ENCODE measurements at regions not wholly inside any gene's neighbourhood (a gene's known extent, or its start where the extent isn't known, plus 50 kb on each side); places are given as distances from the start of the nearest gene placed in this dataset.

DNA sequence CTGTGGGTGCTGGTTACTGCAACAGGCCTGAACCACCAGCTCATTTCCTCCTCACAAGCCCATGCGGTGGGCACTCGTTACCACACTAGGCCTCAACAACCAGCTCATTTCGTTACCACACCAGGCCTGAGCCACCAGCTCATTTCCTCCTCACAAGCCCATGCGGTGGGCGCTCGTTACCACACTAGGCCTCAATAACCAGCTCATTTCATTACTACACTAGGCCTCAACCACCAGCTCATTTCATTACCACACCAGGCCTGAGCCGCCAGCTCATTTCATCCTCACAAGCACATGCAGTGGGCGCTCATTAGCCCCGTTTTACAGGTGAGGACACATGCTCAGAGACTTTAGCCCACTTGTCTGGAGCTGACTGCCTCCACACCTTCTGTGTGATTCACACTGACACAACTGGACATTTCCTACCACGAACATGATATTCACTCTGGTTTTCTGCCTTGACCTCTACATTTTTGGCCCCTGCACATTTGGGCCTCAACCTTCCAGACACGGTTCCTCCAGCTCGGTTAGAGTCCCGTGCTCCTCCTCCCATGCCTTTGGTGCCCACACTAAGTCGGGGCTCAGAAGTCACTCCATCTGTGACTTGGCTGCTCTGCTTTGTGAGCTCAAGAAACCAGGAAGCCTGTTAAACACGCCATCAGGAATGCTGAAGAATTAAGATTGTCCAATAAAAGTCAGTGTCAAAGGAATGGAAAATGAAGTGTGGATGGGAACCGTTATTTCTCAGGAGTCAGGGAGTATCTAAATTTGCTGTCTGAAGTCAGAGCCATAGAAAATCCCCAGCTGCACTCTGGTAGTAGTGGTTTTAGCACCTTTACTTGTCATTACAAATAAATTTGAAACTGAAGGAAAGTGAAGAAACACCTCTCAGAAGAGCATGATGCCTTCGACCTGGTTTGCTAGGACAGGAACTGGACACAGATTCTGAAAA is 55.8 kb upstream of the LANCL2 start:
- H3K9me3 ChIP-seq (ENCODE audit: control insufficient read depth in 1 of 2, insufficient read depth in 1 of 2, low read depth in 1 of 2, low read length in 2 of 2): no peaks in the 10 kb centered on the region
- DNase-seq (ENCODE audit: low read depth, low spot score): no peak
- no peak overlapping the region for H3K9ac ChIP-seq (ENCODE audit: low read length)
- RAD21 ChIA-PET (ENCODE audit: low non-redundant PET in 1 of 2, low total read pairs in 2 of 2, uncharacterized antibody in 2 of 2, unreplicated experiment in 2 of 2): no interaction called here
- no peak for TF ChIP-seq ZFX (IDR thresholded peaks at IDR 0.05)
- TF ChIP-seq REST (IDR thresholded peaks at IDR 0.05; ENCODE audit: low read depth): no peak
- TF ChIP-seq SIN3A (IDR thresholded peaks at IDR 0.05; ENCODE audit: low read depth): no peak
- no peak for TF ChIP-seq EZH2phosphoT487 (IDR thresholded peaks at IDR 0.05; ENCODE audit: borderline replicate concordance)
- no peak for TF ChIP-seq ZNF274 (IDR thresholded peaks at IDR 0.05; ENCODE audit: low read depth, low read length)
- no peak for TF ChIP-seq CBX3 (IDR thresholded peaks at IDR 0.05; ENCODE audit: low read depth)
- no peak for TF ChIP-seq YY1 (IDR thresholded peaks at IDR 0.05; ENCODE audit: extremely low read depth, insufficient replicate concordance, low read depth, low read length)
- no peak for TF ChIP-seq EGR1 (IDR thresholded peaks at IDR 0.05; ENCODE audit: low read depth)
- TF ChIP-seq JUND (IDR thresholded peaks at IDR 0.05): no peak
- TF ChIP-seq SP1 (IDR thresholded peaks at IDR 0.05; ENCODE audit: low read depth): no peak
- TF ChIP-seq POLR2A (IDR thresholded peaks at IDR 0.05; ENCODE audit: borderline replicate concordance, extremely low read depth, insufficient read depth, insufficient read length): no peak
- TF ChIP-seq ELF1 (IDR thresholded peaks at IDR 0.05; ENCODE audit: borderline replicate concordance, low read depth): no peak
- no peaks in the 10 kb centered on the region for H4K20me1 ChIP-seq (ENCODE audit: insufficient read depth)
- no peak overlapping the region for H3K27ac ChIP-seq (ENCODE audit: low read depth, low read length)
- intact Hi-C loops (cut with micrococcal nuclease): no loop called here
- H3K36me3 ChIP-seq (ENCODE audit: control insufficient read depth in 1 of 2, insufficient read depth in 2 of 2, low read length in 2 of 2): no peaks in the 10 kb centered on the region
- H3K4me2 ChIP-seq (ENCODE audit: low read length): no peak overlapping the region
- CTCF ChIA-PET: no interaction called here
- no peaks in the 10 kb centered on the region for H3K79me2 ChIP-seq (ENCODE audit: insufficient read depth, low read length)
- POLR2A ChIA-PET: no interaction called here
- ATAC-seq: no peak
- H3K27me3 ChIP-seq (ENCODE audit: insufficient read depth, low read length): no peaks in the 10 kb centered on the region
- H3K4me3 ChIP-seq (replicated peaks in 1 of 2; ENCODE audit: low read depth in 1 of 2, low read length in 2 of 2): no peak overlapping the region
- H3K9me2 ChIP-seq (ENCODE audit: insufficient read depth): no peaks in the 10 kb centered on the region
- BruUV-seq (replicated peaks): no TSS peak
- H2AFZ ChIP-seq (ENCODE audit: low read depth, low read length, poor library complexity, severe bottlenecking): no peak overlapping the region
- H3K4me1 ChIP-seq (ENCODE audit: control insufficient read depth in 1 of 2, insufficient read depth in 2 of 2, low read length in 2 of 2): no peaks in the 10 kb centered on the region
